GM19463 (cell line): ENCODE measurements at regions not wholly inside any gene's neighbourhood (a gene's known extent, or its start where the extent isn't known, plus 50 kb on each side); places are given as distances from the start of the nearest gene placed in this dataset.

ENCODE experiments used
- ATAC-seq: cut with Tn5 transposase; IDR thresholded peaks from one replicate; pipeline ENCODE4 v1.9.1; 2021; ENCODE audit warnings: mild to moderate bottlenecking, moderate library complexity; ENCODE audit not compliant: unreplicated experiment

GRCh38 chrX:20884565-20884964, 489.7 kb upstream of the CNKSR2 start:
- no peak for ATAC-seq

- ATAC-seq = no peak
Observed at GRCh38 chrX:20863649-20864048, 510.6 kb upstream of the CNKSR2 start.

- no peak for ATAC-seq
Observed at GRCh38 chrX:20861113-20861512, 513.1 kb upstream of the CNKSR2 start.

- ATAC-seq = no peak
Observed at GRCh38 chrX:20857746-20858145, 516.5 kb upstream of the CNKSR2 start.

- ATAC-seq = no peak
Observed at GRCh38 chrX:20838477-20838876, 535.7 kb upstream of the CNKSR2 start.

GRCh38 chrX:20829665-20830491, 544.3 kb upstream of the CNKSR2 start:
- ATAC-seq = no peak

GRCh38 chrX:20825984-20826383, 548.2 kb upstream of the CNKSR2 start:
- no peak for ATAC-seq

GRCh38 chrX:20803971-20804370, 537.3 kb upstream of the RPS6KA3 start:
- no peak for ATAC-seq

GRCh38 chrX:20802036-20802435, 535.3 kb upstream of the RPS6KA3 start:
- ATAC-seq = no peak

GRCh38 chrX:20796450-20796849, 529.7 kb upstream of the RPS6KA3 start:
- ATAC-seq = no peak

GRCh38 chrX:20789103-20789502, 522.4 kb upstream of the RPS6KA3 start:
- no peak for ATAC-seq

- no peak for ATAC-seq
Observed at GRCh38 chrX:20767346-20767745, 500.6 kb upstream of the RPS6KA3 start.

GRCh38 chrX:20756585-20756984, 489.9 kb upstream of the RPS6KA3 start:
- no peak for ATAC-seq

- ATAC-seq = no peak
Observed at GRCh38 chrX:20753076-20753475, 486.4 kb upstream of the RPS6KA3 start.

- ATAC-seq = no peak
Observed at GRCh38 chrX:20746690-20747089, 480.0 kb upstream of the RPS6KA3 start.

GRCh38 chrX:20743046-20743445, 476.3 kb upstream of the RPS6KA3 start:
- ATAC-seq = no peak

GRCh38 chrX:20742106-20742505, 475.4 kb upstream of the RPS6KA3 start:
- no peak for ATAC-seq

GRCh38 chrX:20740443-20740842, 473.7 kb upstream of the RPS6KA3 start:
- ATAC-seq = no peak

- ATAC-seq = no peak
Observed at GRCh38 chrX:20739038-20739745, 472.5 kb upstream of the RPS6KA3 start.

GRCh38 chrX:20729416-20729815, 462.7 kb upstream of the RPS6KA3 start:
- no peak for ATAC-seq

GRCh38 chrX:20727447-20727846, 460.7 kb upstream of the RPS6KA3 start:
- no peak for ATAC-seq

GRCh38 chrX:20720954-20721626, 454.4 kb upstream of the RPS6KA3 start:
- no peak for ATAC-seq
